ENCODE measurements at regions not wholly inside any gene's neighbourhood (a gene's known extent, or its start where the extent isn't known, plus 50 kb on each side); places are given as distances from the start of the nearest gene placed in this dataset.

- TF ChIP-seq CTCF (IDR thresholded peaks at IDR 0.05) (no peak), ZFX (IDR thresholded peaks at IDR 0.05; ENCODE audit: borderline replicate concordance) (no peak)
These were observed 57.2 kb downstream of the CAMK2N1 start for GRCh38 chr1:20428841-20429240.
